ENCODE measurements at regions not wholly inside any gene's neighbourhood (a gene's known extent, or its start where the extent isn't known, plus 50 kb on each side); places are given as distances from the start of the nearest gene placed in this dataset.

GRCh38 chr14:49014476-49014875 lies 571.7 kb downstream of the RPS29 start:
- Mint-ChIP-seq H3K4me1 (ENCODE audit: unreplicated experiment) (peaks cover 4% of the 10 kb centered on the region), H3K36me3 (ENCODE audit: low read depth, unreplicated experiment) (no peaks in the 10 kb centered on the region), H3K27ac (ENCODE audit: unreplicated experiment) (no peak overlapping the region), H3K9me3 (ENCODE audit: unreplicated experiment) (no peaks in the 10 kb centered on the region), H3K4me3 (ENCODE audit: unreplicated experiment) (no peak overlapping the region), H3K27me3 (ENCODE audit: unreplicated experiment) (no peaks in the 10 kb centered on the region)
- no peak for TF ChIP-seq CTCF (IDR thresholded peaks at IDR 0.05; ENCODE audit: unreplicated experiment)
- no peak for DNase-seq (ENCODE audit: low spot score)

- DNase-seq (ENCODE audit: low spot score) = no peak
- no peak overlapping the region for H3K27ac Mint-ChIP-seq (ENCODE audit: unreplicated experiment)
- no peak for TF ChIP-seq CTCF (IDR thresholded peaks at IDR 0.05; ENCODE audit: unreplicated experiment)
- no peaks in the 10 kb centered on the region for H3K27me3 Mint-ChIP-seq (ENCODE audit: unreplicated experiment)
- no peaks in the 10 kb centered on the region for H3K9me3 Mint-ChIP-seq (ENCODE audit: unreplicated experiment)
- H3K36me3 Mint-ChIP-seq (ENCODE audit: low read depth, unreplicated experiment) = no peaks in the 10 kb centered on the region
- H3K4me3 Mint-ChIP-seq (ENCODE audit: unreplicated experiment) = no peak overlapping the region
- no peaks in the 10 kb centered on the region for H3K4me1 Mint-ChIP-seq (ENCODE audit: unreplicated experiment)
These were observed 577.8 kb downstream of the RPS29 start for GRCh38 chr14:49008363-49008762.

GRCh38 chr14:48991141-48991540 lies 595.0 kb downstream of the RPS29 start:
- Mint-ChIP-seq H3K9me3 (ENCODE audit: unreplicated experiment) (no peaks in the 10 kb centered on the region), H3K4me1 (ENCODE audit: unreplicated experiment) (no peaks in the 10 kb centered on the region), H3K36me3 (ENCODE audit: low read depth, unreplicated experiment) (no peaks in the 10 kb centered on the region), H3K27me3 (ENCODE audit: unreplicated experiment) (no peaks in the 10 kb centered on the region), H3K27ac (ENCODE audit: unreplicated experiment) (no peak overlapping the region), H3K4me3 (ENCODE audit: unreplicated experiment) (no peak overlapping the region)
- no peak for DNase-seq (ENCODE audit: low spot score)
- TF ChIP-seq CTCF (IDR thresholded peaks at IDR 0.05; ENCODE audit: unreplicated experiment) = no peak

- Mint-ChIP-seq H3K36me3 (ENCODE audit: low read depth, unreplicated experiment) (no peaks in the 10 kb centered on the region), H3K27me3 (ENCODE audit: unreplicated experiment) (no peaks in the 10 kb centered on the region), H3K4me1 (ENCODE audit: unreplicated experiment) (no peaks in the 10 kb centered on the region), H3K27ac (ENCODE audit: unreplicated experiment) (no peak overlapping the region), H3K4me3 (ENCODE audit: unreplicated experiment) (no peak overlapping the region), H3K9me3 (ENCODE audit: unreplicated experiment) (no peaks in the 10 kb centered on the region)
- no peak for DNase-seq (ENCODE audit: low spot score)
- TF ChIP-seq CTCF (IDR thresholded peaks at IDR 0.05; ENCODE audit: unreplicated experiment) = no peak
These were observed 602.8 kb downstream of the RPS29 start for GRCh38 chr14:48983351-48983888.

- Mint-ChIP-seq H3K36me3 (ENCODE audit: low read depth, unreplicated experiment) (no peaks in the 10 kb centered on the region), H3K27ac (ENCODE audit: unreplicated experiment) (no peak overlapping the region), H3K4me3 (ENCODE audit: unreplicated experiment) (no peak overlapping the region), H3K27me3 (ENCODE audit: unreplicated experiment) (no peaks in the 10 kb centered on the region), H3K9me3 (ENCODE audit: unreplicated experiment) (no peaks in the 10 kb centered on the region), H3K4me1 (ENCODE audit: unreplicated experiment) (peaks cover 3% of the 10 kb centered on the region)
- TF ChIP-seq CTCF (IDR thresholded peaks at IDR 0.05; ENCODE audit: unreplicated experiment) = no peak
- DNase-seq (ENCODE audit: low spot score) = no peak
These were observed 611.2 kb downstream of the RPS29 start for GRCh38 chr14:48974994-48975393.

All from endothelial cell (in vitro differentiated cells).